ENCODE measurements at regions not wholly inside any gene's neighbourhood (a gene's known extent, or its start where the extent isn't known, plus 50 kb on each side); places are given as distances from the start of the nearest gene placed in this dataset.

- no peak for DNase-seq
Observed at GRCh38 chr3:195001961-195002861, 268.7 kb downstream of the XXYLT1 start.

GRCh38 chr3:195003006-195003892 lies 267.7 kb downstream of the XXYLT1 start:
- DNase-seq = peak in 1 of 2 donors; percentile 44

GRCh38 chr3:195003893-195004289 lies 267.1 kb downstream of the XXYLT1 start:
- no peak for DNase-seq

- no peak for DNase-seq
Observed at GRCh38 chr3:195004512-195005250, 266.3 kb downstream of the XXYLT1 start.

- DNase-seq = no peak
Observed at GRCh38 chr3:195005251-195005620, 265.7 kb downstream of the XXYLT1 start.

- no peak for DNase-seq
Observed at GRCh38 chr3:195005759-195006510, 265.0 kb downstream of the XXYLT1 start.

- DNase-seq = no peak
Observed at GRCh38 chr3:195007151-195007550, 263.8 kb downstream of the XXYLT1 start.

- DNase-seq = no peak
Observed at GRCh38 chr3:195007766-195008165, 263.2 kb downstream of the XXYLT1 start.

- no peak for DNase-seq
Observed at GRCh38 chr3:195008816-195009215, 262.1 kb downstream of the XXYLT1 start.

- no peak for DNase-seq
Observed at GRCh38 chr3:195009616-195010015, 261.3 kb downstream of the XXYLT1 start.

- no peak for DNase-seq
Observed at GRCh38 chr3:195010551-195011100, 260.3 kb downstream of the XXYLT1 start.

GRCh38 chr3:195011231-195011834 lies 259.6 kb downstream of the XXYLT1 start:
- no peak for DNase-seq

GRCh38 chr3:195012100-195012499 lies 258.9 kb downstream of the XXYLT1 start:
- no peak for DNase-seq

- no peak for DNase-seq
Observed at GRCh38 chr3:195012571-195012970, 258.4 kb downstream of the XXYLT1 start.

GRCh38 chr3:195013411-195014361 lies 257.3 kb downstream of the XXYLT1 start:
- DNase-seq = no peak

- DNase-seq = no peak
Observed at GRCh38 chr3:195015021-195015420, 255.9 kb downstream of the XXYLT1 start.

- DNase-seq = no peak
Observed at GRCh38 chr3:195017151-195017550, 253.8 kb downstream of the XXYLT1 start.
